ENCODE measurements at regions not wholly inside any gene's neighbourhood (a gene's known extent, or its start where the extent isn't known, plus 50 kb on each side); places are given as distances from the start of the nearest gene placed in this dataset.

DNA sequence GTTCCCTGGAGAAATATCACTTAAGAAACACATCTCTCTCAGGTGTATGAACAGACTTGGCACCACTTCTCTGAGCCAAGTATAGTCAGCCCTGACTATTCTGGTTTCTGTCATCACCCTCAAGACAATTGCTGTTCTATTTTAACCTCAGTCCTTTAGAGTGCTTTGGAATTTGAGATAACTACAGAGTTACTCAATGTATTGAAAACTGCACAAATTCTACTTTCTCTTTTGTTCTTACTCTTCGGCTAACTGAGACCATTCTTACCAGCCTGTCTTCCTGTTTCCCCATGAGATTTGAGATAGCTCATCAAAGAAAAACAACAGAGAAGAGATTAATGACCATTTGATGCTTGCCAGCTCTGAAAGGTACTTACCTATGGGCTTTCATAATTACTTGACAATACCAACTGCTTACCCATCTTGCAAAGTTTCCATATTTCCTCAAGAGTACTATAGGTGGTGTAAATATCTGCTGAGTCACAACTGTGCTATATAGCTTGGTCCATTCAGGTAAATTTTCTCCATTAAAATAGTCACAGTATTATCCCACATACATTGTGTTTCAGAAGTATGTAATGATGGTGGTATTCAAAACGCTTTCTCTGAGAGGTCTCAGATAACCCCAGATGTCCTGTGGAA lies 467.5 kb upstream of the CHST9 start:
- Mint-ChIP-seq H3K36me3 (no peaks in the 10 kb centered on the region), H3K27me3 (no peaks in the 10 kb centered on the region), H3K4me1 (no peaks in the 10 kb centered on the region), H3K9me3 (ENCODE audit: low read depth) (no peaks in the 10 kb centered on the region), H3K4me3 (no peak overlapping the region), H3K27ac (no peak overlapping the region)
- ATAC-seq (no peak), DNase-seq (no peak)
- CTCF ChIA-PET: no interaction called here

GRCh38 chr18:27649621-27650020 lies 464.5 kb upstream of the CHST9 start:
- Mint-ChIP-seq H3K9me3 (ENCODE audit: low read depth) (no peaks in the 10 kb centered on the region), H3K4me1 (no peaks in the 10 kb centered on the region), H3K27ac (no peak overlapping the region), H3K4me3 (no peak overlapping the region), H3K27me3 (no peaks in the 10 kb centered on the region), H3K36me3 (no peaks in the 10 kb centered on the region)
- DNase-seq (no peak), ATAC-seq (no peak)
- CTCF ChIA-PET: no interaction called here

DNA sequence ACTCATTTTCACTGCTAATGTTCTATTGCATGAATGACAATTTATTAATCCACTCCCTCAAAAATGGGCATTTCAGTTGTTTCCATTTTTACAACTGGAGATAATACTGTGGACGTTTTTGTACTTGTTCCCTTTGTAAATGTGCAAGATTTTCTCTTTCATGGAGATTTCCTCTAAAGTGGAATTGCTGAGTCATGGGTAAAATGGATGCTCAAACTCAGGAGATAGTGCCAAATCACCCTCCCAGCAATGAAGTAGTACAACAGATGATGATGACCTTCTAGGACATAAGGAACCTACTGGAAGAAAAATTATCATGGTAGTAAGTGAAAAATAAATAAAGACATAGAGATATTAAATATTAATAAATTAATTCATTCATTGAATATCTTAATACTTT lies 460.8 kb upstream of the CHST9 start:
- no peaks in the 10 kb centered on the region for H3K9me3 Mint-ChIP-seq (ENCODE audit: low read depth)
- ATAC-seq: no peak
- CTCF ChIA-PET: no interaction called here
- DNase-seq: no peak
- H3K27me3 Mint-ChIP-seq: no peaks in the 10 kb centered on the region
- no peaks in the 10 kb centered on the region for H3K4me1 Mint-ChIP-seq
- H3K36me3 Mint-ChIP-seq: no peaks in the 10 kb centered on the region
- no peak overlapping the region for H3K27ac Mint-ChIP-seq
- H3K4me3 Mint-ChIP-seq: no peak overlapping the region

DNA sequence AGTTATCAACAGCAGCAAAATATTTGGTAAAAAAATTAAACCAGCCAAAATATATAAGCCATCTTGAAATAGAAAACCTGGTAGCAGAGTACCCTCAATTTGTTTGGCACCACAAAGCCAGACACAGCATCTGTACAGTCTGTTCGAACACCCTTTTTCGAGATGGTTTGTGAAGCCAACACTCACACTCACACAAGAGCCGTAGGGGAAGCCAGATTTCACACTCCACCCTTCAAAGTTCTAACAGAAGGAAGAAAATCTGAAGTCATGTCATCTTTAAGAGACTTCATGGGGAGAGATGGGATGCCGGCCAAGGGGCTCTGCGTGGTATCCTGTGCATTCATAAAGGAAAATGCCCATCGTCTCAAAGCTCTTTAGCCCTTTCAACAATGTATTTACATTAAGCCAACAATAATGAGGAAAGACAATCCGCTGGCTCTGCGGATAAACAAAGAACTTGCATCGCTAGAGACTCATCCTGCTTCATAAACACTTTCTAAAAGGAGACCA lies 451.5 kb upstream of the CHST9 start:
- peaks cover 4% of the 10 kb centered on the region for H3K9me3 Mint-ChIP-seq (ENCODE audit: low read depth)
- no peaks in the 10 kb centered on the region for H3K36me3 Mint-ChIP-seq
- CTCF ChIA-PET: no interaction called here
- H3K4me1 Mint-ChIP-seq: no peaks in the 10 kb centered on the region
- no peak for ATAC-seq
- H3K27me3 Mint-ChIP-seq: no peaks in the 10 kb centered on the region
- no peak overlapping the region for H3K4me3 Mint-ChIP-seq
- H3K27ac Mint-ChIP-seq: no peak overlapping the region
- DNase-seq: no peak

- Mint-ChIP-seq H3K4me3 (no peak overlapping the region), H3K36me3 (no peaks in the 10 kb centered on the region), H3K9me3 (ENCODE audit: low read depth) (peaks cover 2% of the 10 kb centered on the region), H3K27ac (no peak overlapping the region), H3K4me1 (no peaks in the 10 kb centered on the region), H3K27me3 (no peaks in the 10 kb centered on the region)
- DNase-seq (no peak), ATAC-seq (no peak)
- CTCF ChIA-PET: no interaction called here
Measured at GRCh38 chr18:27632706-27633105, 447.6 kb upstream of the CHST9 start.

DNA sequence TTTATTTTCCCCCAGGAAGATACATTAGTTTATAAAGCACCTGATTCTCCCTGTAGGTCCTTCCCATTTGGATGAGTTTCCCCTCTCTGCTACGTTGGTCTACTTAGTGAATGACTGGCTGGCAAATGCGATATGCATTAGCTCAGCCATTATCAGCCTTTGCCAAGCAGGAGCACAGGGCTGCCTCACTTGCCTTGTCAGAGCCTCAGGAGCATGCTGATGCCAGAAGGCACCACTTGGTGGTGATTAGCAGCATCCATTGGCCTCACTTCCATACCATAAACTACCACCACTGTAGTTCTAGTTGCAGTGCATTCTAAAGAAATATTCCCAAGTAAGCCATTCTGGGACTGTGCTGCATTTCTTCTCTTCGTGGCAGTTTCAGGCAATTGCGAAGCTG lies 442.8 kb upstream of the CHST9 start:
- CTCF ChIA-PET: no interaction called here
- Mint-ChIP-seq H3K4me3 (no peak overlapping the region), H3K9me3 (ENCODE audit: low read depth) (no peaks in the 10 kb centered on the region), H3K4me1 (no peaks in the 10 kb centered on the region), H3K27me3 (no peaks in the 10 kb centered on the region), H3K27ac (no peak overlapping the region), H3K36me3 (no peaks in the 10 kb centered on the region)
- DNase-seq (no peak), ATAC-seq (no peak)

DNA sequence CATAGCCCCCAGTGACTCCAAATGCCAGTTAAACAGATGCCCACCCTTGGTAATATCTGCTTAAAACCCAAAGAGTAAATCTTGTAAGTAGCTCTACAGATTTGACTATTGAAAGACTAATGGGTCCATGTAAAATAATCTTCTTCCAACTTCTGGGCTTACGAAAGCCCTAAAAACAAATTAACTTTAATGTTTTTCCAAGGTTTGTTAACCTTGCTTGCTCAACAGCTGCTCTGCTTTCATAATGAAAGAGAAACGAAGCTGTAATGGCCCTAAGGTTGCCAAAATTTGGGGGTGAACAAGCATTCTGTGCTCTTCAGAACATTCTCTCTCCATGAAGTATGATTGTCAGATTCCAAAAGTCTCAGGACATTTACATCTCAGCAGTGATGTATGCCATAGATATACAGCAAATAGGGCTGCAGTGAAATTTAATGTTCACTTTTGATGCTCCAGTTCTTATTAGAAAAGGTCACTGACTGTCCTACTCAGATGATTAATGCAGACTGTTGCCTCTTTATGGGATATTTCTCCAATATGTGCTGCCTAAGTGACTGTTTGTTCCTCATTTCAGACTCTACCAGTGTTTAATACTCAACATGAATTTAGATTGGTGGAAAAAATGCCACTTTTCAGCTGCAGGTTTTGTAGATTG lies 436.3 kb upstream of the CHST9 start:
- H3K27ac Mint-ChIP-seq: no peak overlapping the region

DNA sequence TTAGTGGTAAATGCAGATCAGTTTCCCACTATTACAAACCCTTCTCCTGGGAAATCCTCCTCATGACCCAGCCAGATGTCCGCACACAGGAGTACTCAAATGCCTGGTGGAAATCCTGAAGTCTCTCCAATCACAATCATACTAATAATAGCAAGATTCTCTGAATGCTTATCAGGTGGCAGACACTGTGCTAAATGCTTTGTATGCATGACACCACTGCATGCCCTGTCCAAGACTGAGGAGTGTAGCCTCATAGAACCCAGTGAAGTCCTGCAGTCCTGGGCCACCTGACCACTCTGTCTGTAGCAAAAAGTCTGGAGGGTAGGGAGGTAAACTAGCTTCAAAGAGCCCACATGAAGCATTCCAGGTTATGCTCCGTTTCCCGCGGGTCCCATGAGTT lies 434.8 kb upstream of the CHST9 start:
- CTCF ChIA-PET: interaction anchor here (0.9 kb wide), 1 partner anchor 11 kb away, joined by 3 read pairs; no protein-coding TSS in a partner anchor
- no peaks in the 10 kb centered on the region for H3K36me3 Mint-ChIP-seq
- no peak for DNase-seq
- H3K27ac Mint-ChIP-seq: no peak overlapping the region
- H3K4me3 Mint-ChIP-seq: no peak overlapping the region
- peaks cover 9% of the 10 kb centered on the region for H3K9me3 Mint-ChIP-seq (ENCODE audit: low read depth)
- no peaks in the 10 kb centered on the region for H3K27me3 Mint-ChIP-seq
- no peak for ATAC-seq
- no peaks in the 10 kb centered on the region for H3K4me1 Mint-ChIP-seq

More for the DNA sequence above, 436.3 kb upstream of the CHST9 start:
- ATAC-seq (no peak), DNase-seq (no peak)
- H3K27me3 Mint-ChIP-seq: no peaks in the 10 kb centered on the region
- no peak overlapping the region for H3K4me3 Mint-ChIP-seq
- H3K36me3 Mint-ChIP-seq: no peaks in the 10 kb centered on the region
- H3K4me1 Mint-ChIP-seq: no peaks in the 10 kb centered on the region
- peaks cover 6% of the 10 kb centered on the region for H3K9me3 Mint-ChIP-seq (ENCODE audit: low read depth)
- CTCF ChIA-PET: no interaction called here

DNA sequence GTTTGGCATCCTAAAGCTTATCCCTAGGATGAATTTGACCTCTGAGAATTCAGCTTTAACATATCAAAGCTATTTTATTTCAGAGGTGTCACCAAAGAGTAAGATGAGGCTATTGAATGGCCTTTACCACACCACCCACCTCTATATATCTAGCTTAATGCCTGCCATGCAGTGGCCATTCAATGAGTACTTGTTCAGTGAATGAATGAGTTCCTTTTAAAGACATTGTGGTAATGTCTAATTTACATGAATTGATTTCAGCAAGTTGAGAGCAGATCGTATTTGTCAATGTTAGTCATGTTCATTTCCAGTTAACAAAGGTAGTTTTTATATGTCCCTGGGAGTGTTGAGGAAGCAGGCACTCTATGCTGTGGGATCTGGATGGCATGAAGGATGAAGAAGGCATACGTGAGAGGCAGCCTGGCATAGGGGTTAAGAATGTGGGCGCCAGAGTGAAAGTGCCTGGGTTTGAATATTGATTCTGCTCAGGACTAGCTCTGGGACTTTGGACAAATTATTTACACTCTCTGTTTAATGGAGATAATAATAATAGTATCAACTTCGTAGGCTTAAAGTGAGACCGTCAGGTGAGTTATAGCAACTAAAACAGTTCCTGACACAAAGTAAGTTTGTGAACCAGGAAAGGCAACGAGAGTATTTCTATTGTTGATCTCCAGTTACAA lies 434.1 kb upstream of the CHST9 start:
- H3K36me3 Mint-ChIP-seq: no peaks in the 10 kb centered on the region
- H3K4me3 Mint-ChIP-seq: no peak overlapping the region
- DNase-seq: no peak
- CTCF ChIA-PET: interaction anchor here (0.9 kb wide), 1 partner anchor 10 kb away, joined by 3 read pairs; no protein-coding TSS in a partner anchor
- peaks cover 9% of the 10 kb centered on the region for H3K9me3 Mint-ChIP-seq (ENCODE audit: low read depth)
- no peak for ATAC-seq
- H3K27me3 Mint-ChIP-seq: no peaks in the 10 kb centered on the region
- no peak overlapping the region for H3K27ac Mint-ChIP-seq
- H3K4me1 Mint-ChIP-seq: no peaks in the 10 kb centered on the region

DNA sequence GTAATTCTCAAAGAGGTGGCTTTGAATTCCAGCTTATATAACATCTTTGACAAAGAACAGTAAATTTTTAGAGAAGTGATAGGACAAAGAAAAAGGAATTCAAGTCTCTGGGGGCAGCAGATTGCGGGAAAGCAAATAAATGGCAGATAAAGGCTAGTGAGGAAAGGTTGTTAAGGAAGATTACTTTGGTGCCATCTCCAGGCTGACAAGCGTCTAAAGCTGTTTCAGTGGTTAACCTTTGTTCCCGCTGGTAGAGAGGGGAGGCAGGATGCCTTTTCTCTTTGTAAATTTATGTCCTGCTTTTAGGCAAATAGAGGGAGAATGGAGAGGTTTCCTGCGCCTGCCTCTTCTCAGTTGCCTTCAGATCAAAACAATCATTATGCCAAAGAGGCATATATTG lies 431.2 kb upstream of the CHST9 start:
- Mint-ChIP-seq H3K9me3 (ENCODE audit: low read depth) (peaks cover 6% of the 10 kb centered on the region), H3K4me1 (no peaks in the 10 kb centered on the region), H3K36me3 (no peaks in the 10 kb centered on the region), H3K4me3 (no peak overlapping the region), H3K27ac (no peak overlapping the region), H3K27me3 (no peaks in the 10 kb centered on the region)
- CTCF ChIA-PET: no interaction called here
- DNase-seq (no peak), ATAC-seq (no peak)

GRCh38 chr18:27614951-27615844 lies 430.1 kb upstream of the CHST9 start:
- Mint-ChIP-seq H3K27ac (no peak overlapping the region), H3K36me3 (no peaks in the 10 kb centered on the region), H3K9me3 (ENCODE audit: low read depth) (peaks cover 6% of the 10 kb centered on the region), H3K4me1 (no peaks in the 10 kb centered on the region), H3K27me3 (no peaks in the 10 kb centered on the region), H3K4me3 (no peak overlapping the region)
- CTCF ChIA-PET: no interaction called here
- no peak for DNase-seq
- no peak for ATAC-seq

- H3K27me3 Mint-ChIP-seq: no peaks in the 10 kb centered on the region
- H3K36me3 Mint-ChIP-seq: no peaks in the 10 kb centered on the region
- no peaks in the 10 kb centered on the region for H3K4me1 Mint-ChIP-seq
- H3K4me3 Mint-ChIP-seq: no peak overlapping the region
- H3K27ac Mint-ChIP-seq: no peak overlapping the region
- ATAC-seq (no peak), DNase-seq (no peak)
- CTCF ChIA-PET: interaction anchor here (0.7 kb wide), 1 partner anchor 10 kb away, joined by 3 read pairs; no protein-coding TSS in a partner anchor
- H3K9me3 Mint-ChIP-seq (ENCODE audit: low read depth): no peaks in the 10 kb centered on the region
Measured at GRCh38 chr18:27609221-27609620, 424.1 kb upstream of the CHST9 start.

DNA sequence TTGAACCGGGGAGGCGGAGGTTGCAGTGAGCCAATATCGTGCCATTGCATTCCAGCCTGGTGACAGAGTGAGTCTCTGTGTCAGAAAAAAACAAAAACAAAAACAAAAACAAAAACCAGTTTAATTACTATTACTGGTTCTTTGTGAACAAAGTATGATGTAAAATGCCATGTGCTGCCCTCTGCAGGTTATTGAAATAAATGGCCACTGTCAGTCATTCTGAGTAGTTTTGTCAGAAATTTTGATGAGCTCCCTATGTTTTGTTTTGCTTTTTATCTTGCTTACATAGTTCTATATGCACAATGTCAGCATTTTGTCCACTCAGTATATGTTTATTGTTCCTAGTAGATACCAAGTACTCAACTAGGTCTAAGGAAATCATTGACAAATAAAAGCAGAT lies 423.6 kb upstream of the CHST9 start:
- Mint-ChIP-seq H3K4me1 (no peaks in the 10 kb centered on the region), H3K9me3 (ENCODE audit: low read depth) (no peaks in the 10 kb centered on the region), H3K27ac (no peak overlapping the region), H3K4me3 (no peak overlapping the region), H3K27me3 (no peaks in the 10 kb centered on the region), H3K36me3 (no peaks in the 10 kb centered on the region)
- no peak for ATAC-seq
- no peak for DNase-seq
- CTCF ChIA-PET: interaction anchor here (0.7 kb wide), 1 partner anchor 11 kb away, joined by 3 read pairs; no protein-coding TSS in a partner anchor

Measured in activated CD8-positive, alpha-beta memory T cell treated with anti-CD3 and anti-CD28 coated beads, Interleukin-2, amount 10 ng/mL, durations not matched to agents 7 days and 5 days (primary cell).